IMR-90 (cell line): ENCODE measurements at regions not wholly inside any gene's neighbourhood (a gene's known extent, or its start where the extent isn't known, plus 50 kb on each side); places are given as distances from the start of the nearest gene placed in this dataset.

Source experiments
- ATAC-seq: fragments of 200-7000 bp; cut with Tn5 transposase; 2 replicates; pipeline ENCODE4 v1.9.1; 2020; ENCODE audit warnings: low read depth, mild to moderate bottlenecking, moderate library complexity
- BruUV-seq: library from RNA; stranded (reverse); fragments of 400-500 nt; replicated peaks from 2 replicates; lab custom pipeline; 2021; lab: Mats Ljungman, UMichigan
- CTCF ChIA-PET: fragments of 300-600 bp; formaldehyde crosslinking; extraction: SDS; loops from one replicate; lab custom pipeline; 2021; ENCODE audit warnings: antibody characterized with exemption; lab: Yijun Ruan, JAX
- POLR2A ChIA-PET: fragments of 300-600 bp; sonication (Branson Sonifier 250); formaldehyde crosslinking; loops from one replicate; lab custom pipeline; 2022; ENCODE audit warnings: antibody characterized with exemption; ENCODE audit not compliant: unreplicated experiment; lab: Charles Lee
- DNase-seq: peaks from one replicate; pipeline ENCODE4 v3.0.0; 2013
- H2AFZ ChIP-seq: replicated peaks from 2 replicates; pipeline ENCODE3; 2013; ENCODE audit warnings: low read length, mild to moderate bottlenecking; ENCODE audit not compliant: poor library complexity
- H2AK5ac ChIP-seq: 2 replicates; pipeline ENCODE4 v1.6.1; 2013; ENCODE audit warnings: low read depth, low read length, inconsistent platforms
- H2AK9ac ChIP-seq: replicated peaks from 2 replicates; pipeline ENCODE3; 2013; ENCODE audit warnings: mild to moderate bottlenecking, low read depth, low read length, moderate library complexity; ENCODE audit not compliant: poor library complexity
- H2BK120ac ChIP-seq: 2 replicates; pipeline ENCODE4 v1.6.1; 2013; ENCODE audit warnings: low read depth, low read length, inconsistent platforms
- H2BK15ac ChIP-seq: 3 replicates; pipeline ENCODE4 v1.6.1; 2013; ENCODE audit warnings: low read depth, low read length, inconsistent platforms
- H2BK20ac ChIP-seq: 2 replicates; pipeline ENCODE4 v1.6.1; 2013; ENCODE audit warnings: low read depth, mild to moderate bottlenecking, inconsistent platforms, low read length, moderate library complexity
- H2BK5ac ChIP-seq: 2 replicates; pipeline ENCODE4 v1.6.1; 2013; ENCODE audit warnings: mild to moderate bottlenecking, low read depth, low read length, inconsistent platforms; ENCODE audit not compliant: poor library complexity, severe bottlenecking
- H3K14ac ChIP-seq: replicated peaks from 2 replicates; pipeline ENCODE4 v1.6.1; 2013; ENCODE audit warnings: low read depth, low read length, inconsistent platforms
- H3K18ac ChIP-seq: 2 replicates; pipeline ENCODE4 v1.6.1; 2013; ENCODE audit warnings: low read depth, low read length, control low read depth
- H3K23ac ChIP-seq: 2 replicates; pipeline ENCODE4 v1.6.1; 2013; ENCODE audit warnings: low read depth, low read length, inconsistent platforms
- H3K27ac ChIP-seq: 2 replicates; pipeline ENCODE4 v1.5.1; 2013; ENCODE audit warnings: mild to moderate bottlenecking, control low read depth, low read length; ENCODE audit not compliant: insufficient read depth
- H3K27me3 ChIP-seq: 2 replicates; pipeline ENCODE4 v1.6.1; 2013; ENCODE audit warnings: low read length; ENCODE audit not compliant: control insufficient read depth, insufficient read depth
- H3K36me3 ChIP-seq: 2 replicates; pipeline ENCODE4 v1.6.1; 2013; ENCODE audit warnings: low read length, mixed read lengths; ENCODE audit not compliant: control insufficient read depth, insufficient read depth
- H3K4ac ChIP-seq: 2 replicates; pipeline ENCODE4 v1.6.1; 2013; ENCODE audit warnings: low read depth, low read length, inconsistent platforms
- H3K4me1 ChIP-seq: 2 replicates; pipeline ENCODE4 v1.6.1; 2013; ENCODE audit warnings: low read length, mixed read lengths; ENCODE audit not compliant: control insufficient read depth, insufficient read depth
- H3K4me2 ChIP-seq: 2 replicates; pipeline ENCODE4 v1.6.1; 2013; ENCODE audit warnings: low read depth, mild to moderate bottlenecking, control low read depth, low read length, moderate library complexity
- H3K4me3 ChIP-seq: 2 replicates; pipeline ENCODE4 v1.5.1; 2013; ENCODE audit warnings: low read depth, mild to moderate bottlenecking, control low read depth, low read length, moderate library complexity; ENCODE audit not compliant: insufficient read depth
- H3K56ac ChIP-seq: 2 replicates; pipeline ENCODE4 v1.6.1; 2013; ENCODE audit warnings: low read length, inconsistent platforms; ENCODE audit not compliant: insufficient read depth; ENCODE audit errors: extremely low read depth
- H3K79me1 ChIP-seq, 2 experiments: 2 replicates each; pipeline ENCODE4 v1.6.1; 2013; ENCODE audit warnings: low read length in 2 of 2, inconsistent platforms in 1 of 2, low read depth in 1 of 2
- H3K9ac ChIP-seq: 2 replicates; pipeline ENCODE4 v1.6.1; 2013; ENCODE audit warnings: low read depth, low read length, control low read depth
- H3K9me1 ChIP-seq: 2 replicates; pipeline ENCODE4 v1.6.1; 2013; ENCODE audit warnings: low read length, inconsistent platforms; ENCODE audit not compliant: insufficient read depth
- H3K9me3 ChIP-seq: 2 replicates; pipeline ENCODE4 v1.6.1; 2013; ENCODE audit warnings: low read length; ENCODE audit not compliant: control insufficient read depth, insufficient read depth
- H4K20me1 ChIP-seq: 2 replicates; pipeline ENCODE4 v1.6.1; 2013; ENCODE audit warnings: low read length, inconsistent platforms; ENCODE audit not compliant: insufficient read depth
- H4K5ac ChIP-seq: 2 replicates; pipeline ENCODE4 v1.6.1; 2013; ENCODE audit warnings: mild to moderate bottlenecking, low read depth, low read length, control low read depth
- H4K8ac ChIP-seq, 2 experiments: 2 replicates each; pipeline ENCODE4 v1.6.1; 2013; ENCODE audit warnings: low read depth in 2 of 2, low read length in 2 of 2, control low read depth in 1 of 2, inconsistent platforms in 1 of 2
- H4K91ac ChIP-seq: 2 replicates; pipeline ENCODE4 v1.6.1; 2013; ENCODE audit warnings: low read depth, low read length, inconsistent platforms; ENCODE audit not compliant: insufficient read depth
- CEBPB ChIP-seq: IDR thresholded peaks from 2 replicates; pipeline ENCODE4 v1.6.1; 2012; ENCODE audit warnings: low read depth, low read length, improper control_type of control experiment
- CHD1 ChIP-seq: IDR thresholded peaks from 2 replicates; pipeline ENCODE4 v1.6.1; 2012; ENCODE audit warnings: low read depth, low read length, improper control_type of control experiment
- MAZ ChIP-seq: IDR thresholded peaks from 2 replicates; pipeline ENCODE4 v1.6.1; 2012; ENCODE audit warnings: low read depth, mild to moderate bottlenecking, low read length, improper control_type of control experiment, moderate library complexity, borderline replicate concordance
- MXI1 ChIP-seq: IDR thresholded peaks from 2 replicates; pipeline ENCODE4 v1.6.1; 2012; ENCODE audit warnings: low read depth, mild to moderate bottlenecking, low read length, moderate library complexity, borderline replicate concordance
- NFE2L2 ChIP-seq: fragments of 150-350 bp; IDR thresholded peaks from 2 replicates; pipeline ENCODE4 v1.6.1; 2016; ENCODE audit warnings: low read depth, mild to moderate bottlenecking, low read length
- RCOR1 ChIP-seq: IDR thresholded peaks from 2 replicates; pipeline ENCODE4 v1.6.1; 2012; ENCODE audit warnings: mild to moderate bottlenecking, low read length, improper control_type of control experiment; ENCODE audit not compliant: insufficient replicate concordance
- RFX5 ChIP-seq: IDR thresholded peaks from 2 replicates; pipeline ENCODE4 v1.8.0; 2012; ENCODE audit warnings: low read depth, mild to moderate bottlenecking, low read length, moderate library complexity
- SMC3 ChIP-seq: fragments of 150-350 bp; IDR thresholded peaks from 2 replicates; pipeline ENCODE4 v1.6.1; 2016; ENCODE audit warnings: low read depth, mild to moderate bottlenecking, antibody characterized with exemption, low read length, moderate library complexity
- WGBS, 2 experiments: methylation state at CpG; one replicate each; pipeline versions ENCODE4 v1.1.5 to v1.1.7; 2013; ENCODE audit warnings: missing lambda C conversion rate in 2 of 2; ENCODE audit not compliant: insufficient read length in 1 of 2; ENCODE audit errors: extremely low coverage in 2 of 2; 5-methylcytosine and 5-hydroxymethylcytosine counted together
- dilution Hi-C: fragments of 300-500 bp; cut with HindIII; formaldehyde crosslinking; loops from one replicate; pipeline ENCODE4 v1.14.3; 2018; ENCODE audit warnings: low sequenced_read_pairs; ENCODE audit not compliant: unreplicated experiment
- in situ Hi-C: fragments of 300-500 bp; cut with MboI; formaldehyde crosslinking; loops from 3 replicates; pipeline ENCODE4 v1.14.3; 2019; ENCODE audit warnings: low sequenced_read_pairs, inconsistent platforms, mixed read lengths
- intact Hi-C: fragments of 100-400 bp; cut with micrococcal nuclease; formaldehyde crosslinking; loops from 2 replicates; pipeline ENCODE4 v1.10.0; 2022

GRCh38 chr3:22952860-22953259, 250.3 kb upstream of the UBE2E2 start:
- intact Hi-C loops (no loop called here), dilution Hi-C loops (no loop called here), in situ Hi-C loops (loop anchor here (25.0 kb wide), 1 partner anchor 391 kb away; no protein-coding TSS in a partner anchor)
- Histone ChIP-seq H3K4me1 (no peaks in the 10 kb centered on the region), H4K91ac (no peak overlapping the region), H2BK5ac (no peak overlapping the region), H3K23ac (no peak overlapping the region), H2BK15ac (no peak overlapping the region), H3K4ac (no peak overlapping the region), H2AK9ac (no peak overlapping the region), H3K27me3 (no peaks in the 10 kb centered on the region), H3K4me2 (no peak overlapping the region), H3K9ac (no peak overlapping the region), H2AFZ (no peak overlapping the region), H3K9me3 (no peaks in the 10 kb centered on the region), H4K20me1 (no peaks in the 10 kb centered on the region), H3K4me3 (no peak overlapping the region), H2BK120ac (no peak overlapping the region), H2AK5ac (no peak overlapping the region), H3K18ac (no peak overlapping the region), H3K27ac (no peak overlapping the region), H4K8ac (no peak overlapping the region), H3K14ac (no peak overlapping the region), H2BK20ac (no peak overlapping the region), H3K79me1 (no peaks in the 10 kb centered on the region), H3K36me3 (no peaks in the 10 kb centered on the region), H3K56ac (no peak overlapping the region), H4K5ac (no peak overlapping the region), H3K9me1 (no peaks in the 10 kb centered on the region)
- ChIA-PET CTCF (no interaction called here), POLR2A (no interaction called here)
- 100% methylated on average over 1 of the region's 3 CpGs; no CpG with 5 or more reads in 1 of the 2 experiments for WGBS, 2 experiments
- TF ChIP-seq MXI1 (no peak), CEBPB (no peak), CHD1 (no peak), RFX5 (no peak), SMC3 (no peak), RCOR1 (no peak), MAZ (no peak), NFE2L2 (no peak)
- ATAC-seq (no peak), DNase-seq (no peak)
- BruUV-seq = no TSS peak
